Right kidney (tissue), 1 donor: ENCODE measurements at regions not wholly inside any gene's neighbourhood (a gene's known extent, or its start where the extent isn't known, plus 50 kb on each side); places are given as distances from the start of the nearest gene placed in this dataset.
"Not testable (repeated sequence)": the region's sequence is repeated elsewhere in the genome, so short reads cannot be mapped to it uniquely, and the experiment has no call there.

Source experiments
- DNase-seq: peaks from one replicate; pipeline ENCODE4 v3.0.0-alpha.2; 2016

DNA sequence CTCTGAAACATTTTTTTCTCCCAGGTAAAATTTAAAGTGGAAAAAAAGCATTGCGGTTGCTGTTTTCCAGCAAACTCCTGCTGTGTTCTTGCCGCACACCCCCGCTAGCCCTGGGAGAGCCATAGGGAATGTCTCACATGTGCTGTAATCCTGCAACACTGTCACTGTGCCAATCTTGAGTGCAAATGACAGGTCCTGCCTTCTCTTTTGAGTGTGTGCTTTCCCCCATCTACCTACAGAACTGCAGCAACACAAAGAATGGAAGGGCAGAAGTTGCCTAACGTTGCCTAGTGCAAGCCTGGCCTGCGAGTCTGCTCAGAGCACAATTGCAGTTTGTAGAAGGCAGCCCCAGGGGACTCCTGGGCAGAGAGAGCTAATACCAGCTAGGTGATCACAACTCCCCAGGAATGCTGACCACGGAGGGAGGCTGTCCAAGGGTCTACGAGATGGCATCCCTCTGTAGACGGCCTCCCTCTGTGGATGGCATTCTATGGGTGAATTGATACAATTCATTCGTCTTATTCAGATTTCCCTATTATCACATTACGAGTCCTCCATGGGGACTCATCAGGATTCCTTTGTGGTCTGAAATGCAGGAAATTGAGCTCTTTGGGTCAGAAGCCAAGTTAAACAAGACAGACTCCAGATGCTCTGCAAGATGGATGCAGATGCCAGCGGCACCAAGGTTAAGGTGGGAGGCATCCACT, 172.6 kb upstream of the S1PR3 start:
- no peak for DNase-seq

DNA sequence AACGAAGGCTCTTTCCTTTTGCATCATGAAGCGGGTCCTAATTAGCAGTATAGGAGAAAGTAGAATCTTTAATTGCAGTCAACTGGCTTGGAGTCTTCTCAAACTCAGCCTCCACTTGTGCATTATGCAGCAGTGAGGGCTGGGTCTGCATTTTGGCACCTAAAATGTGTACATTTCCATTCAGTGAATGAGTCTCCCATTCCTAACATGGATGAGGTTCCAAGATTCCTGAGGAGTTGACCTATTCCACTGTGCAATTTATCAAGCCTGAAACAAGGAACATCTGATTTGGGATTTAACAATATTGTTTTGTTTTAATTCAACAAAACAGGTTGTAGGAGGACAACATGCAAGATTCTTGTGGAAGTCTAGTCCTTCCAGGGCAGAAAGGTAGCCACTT, 171.8 kb upstream of the S1PR3 start:
- DNase-seq, result no peak

DNA sequence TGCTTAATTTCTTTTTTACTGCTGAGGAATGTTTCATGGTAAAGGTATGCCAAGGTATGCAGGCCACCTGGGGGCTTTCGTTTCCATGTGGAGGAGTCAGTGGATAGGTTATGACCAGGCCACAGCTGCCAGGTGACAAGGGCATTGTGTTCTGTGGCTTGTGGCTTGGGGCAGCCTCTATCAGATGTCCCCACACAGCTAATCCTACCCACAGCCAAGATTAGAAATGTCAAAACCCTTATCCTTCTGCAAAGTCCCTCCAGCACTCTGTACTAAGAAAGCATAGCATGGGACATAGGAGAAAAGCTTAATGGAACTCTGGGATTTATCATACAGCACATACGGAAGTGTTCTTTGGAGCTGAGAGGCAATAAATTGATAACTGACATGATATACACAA, 171.2 kb upstream of the S1PR3 start:
- no peak for DNase-seq

DNA sequence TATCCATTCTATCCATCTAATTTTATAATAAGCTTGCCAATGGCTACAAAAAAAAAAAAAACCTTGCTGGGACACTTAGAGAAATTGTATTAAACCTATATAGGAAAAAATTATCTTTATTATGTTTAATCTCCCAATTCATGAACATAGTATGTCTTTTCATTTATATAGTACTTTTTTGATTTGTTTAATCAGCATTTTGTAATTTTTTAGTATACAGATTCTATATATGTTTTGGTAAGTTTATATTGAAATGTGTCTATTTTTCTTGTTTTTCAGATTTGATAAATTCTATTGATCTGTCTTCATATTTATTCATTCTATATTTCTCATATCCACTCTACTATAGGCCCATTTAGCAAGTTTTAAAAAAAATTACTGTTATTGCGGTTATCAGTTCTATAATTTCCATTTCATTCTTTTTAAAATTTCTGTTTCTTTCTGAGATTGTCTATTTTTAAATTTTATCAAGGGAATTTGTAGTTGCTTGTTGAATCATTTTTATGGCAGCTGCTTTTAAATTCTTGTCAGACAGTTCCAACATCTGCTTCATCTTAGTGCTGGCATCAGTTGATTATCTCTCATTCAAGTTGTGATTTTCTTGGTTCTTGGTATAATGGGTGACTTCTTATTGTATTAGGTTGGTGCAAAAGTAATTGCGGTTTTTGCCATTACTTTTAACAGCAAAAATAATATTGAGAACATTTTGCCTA, 170.1 kb upstream of the S1PR3 start:
- DNase-seq, result no peak

DNA sequence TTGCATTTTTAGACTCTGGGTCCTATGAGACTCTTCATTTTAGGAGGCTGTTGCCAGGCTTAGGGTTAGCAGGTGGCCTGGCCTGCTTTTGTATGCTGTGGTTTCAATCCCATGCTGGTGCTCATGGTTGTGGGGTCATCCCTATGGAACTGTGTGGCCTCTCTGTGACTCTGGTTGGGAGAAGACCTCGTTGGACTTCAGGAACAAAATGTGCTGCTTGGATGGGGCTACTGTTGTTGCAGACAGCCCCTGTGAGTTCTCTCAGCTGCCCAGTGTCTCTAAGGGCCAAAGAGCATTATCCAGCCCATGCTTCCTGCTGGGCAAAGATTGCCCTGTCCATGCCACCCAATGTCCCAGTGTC, 169.5 kb upstream of the S1PR3 start:
- DNase-seq, result no peak

DNA sequence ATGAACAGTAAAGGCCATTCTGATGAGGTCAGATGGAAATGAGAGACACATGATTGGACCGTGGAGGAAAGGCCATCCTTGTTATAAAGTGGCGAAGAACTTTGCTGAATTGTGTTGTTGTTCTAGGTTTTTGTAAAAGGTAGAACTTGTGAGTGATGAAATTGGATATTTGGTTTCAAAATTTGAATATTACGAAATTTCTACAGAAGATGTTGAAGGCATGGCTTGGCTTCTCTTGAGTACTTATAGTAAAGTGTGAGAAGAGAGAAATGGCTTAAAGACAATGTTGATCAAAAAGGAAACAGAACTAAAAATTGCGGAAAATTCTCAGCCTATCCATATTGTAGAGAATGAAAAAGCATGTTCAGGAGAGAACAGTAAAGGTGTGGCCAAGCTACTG, 166.6 kb upstream of the S1PR3 start:
- DNase-seq, result no peak

DNA sequence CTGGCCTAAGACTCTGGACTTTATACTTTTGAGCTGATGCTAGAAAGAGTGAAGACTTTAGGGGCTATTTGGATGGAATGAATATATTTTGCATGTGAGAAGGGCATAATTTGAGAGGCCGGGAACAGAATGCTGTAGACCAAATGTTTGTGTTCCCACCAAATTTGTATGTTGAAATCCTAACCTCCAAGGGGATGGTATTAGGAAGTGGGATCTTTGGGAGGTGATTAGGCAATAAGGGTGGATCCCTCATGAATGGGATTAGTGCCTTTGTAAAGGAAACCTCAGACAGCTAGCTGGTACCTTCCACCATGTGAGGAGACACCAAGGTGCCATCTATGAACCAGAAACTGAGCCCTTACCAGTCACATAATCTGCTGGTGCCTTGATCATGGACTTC, 165.1 kb upstream of the S1PR3 start:
- DNase-seq, result no peak

DNA sequence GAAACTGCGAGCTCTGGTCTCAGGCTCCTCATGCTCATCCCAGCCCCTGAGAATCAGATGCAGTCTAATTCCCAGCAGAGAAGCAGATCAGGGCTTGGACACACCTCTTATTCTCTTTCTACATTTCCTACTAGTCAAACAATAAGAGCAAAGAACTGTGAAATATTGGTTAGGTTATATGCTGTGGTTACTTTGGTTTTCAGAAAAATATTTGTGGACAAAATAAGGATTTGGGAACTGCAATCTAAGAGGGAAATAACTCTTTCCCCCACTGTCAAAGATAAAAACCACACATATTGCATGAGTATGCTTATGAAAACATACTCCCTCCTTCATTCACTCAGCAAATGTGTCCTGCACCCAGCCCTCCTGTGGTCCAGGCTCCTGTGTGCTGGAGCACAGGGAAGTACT, 164.5 kb upstream of the S1PR3 start:
- no peak for DNase-seq

DNA sequence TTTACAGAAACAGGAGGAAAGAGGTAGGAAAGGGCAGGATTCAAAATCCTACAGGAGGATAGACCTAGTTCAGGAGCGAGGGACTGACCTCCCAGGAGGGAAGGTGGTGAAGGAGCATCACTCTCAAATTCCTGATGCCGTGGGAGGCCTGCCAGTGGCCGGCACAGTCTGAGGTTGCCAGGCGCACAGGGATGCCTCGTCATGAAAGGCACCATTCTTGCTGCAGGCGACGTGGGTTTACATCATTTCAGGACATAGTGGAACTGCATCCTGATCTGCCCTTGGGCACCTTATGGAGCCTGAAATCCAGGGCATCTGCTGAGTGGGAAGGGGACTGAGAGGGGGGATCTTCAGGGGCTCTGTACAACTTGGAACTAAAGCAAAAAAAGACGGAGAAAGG, 163.2 kb upstream of the S1PR3 start:
- DNase-seq, result no peak

DNA sequence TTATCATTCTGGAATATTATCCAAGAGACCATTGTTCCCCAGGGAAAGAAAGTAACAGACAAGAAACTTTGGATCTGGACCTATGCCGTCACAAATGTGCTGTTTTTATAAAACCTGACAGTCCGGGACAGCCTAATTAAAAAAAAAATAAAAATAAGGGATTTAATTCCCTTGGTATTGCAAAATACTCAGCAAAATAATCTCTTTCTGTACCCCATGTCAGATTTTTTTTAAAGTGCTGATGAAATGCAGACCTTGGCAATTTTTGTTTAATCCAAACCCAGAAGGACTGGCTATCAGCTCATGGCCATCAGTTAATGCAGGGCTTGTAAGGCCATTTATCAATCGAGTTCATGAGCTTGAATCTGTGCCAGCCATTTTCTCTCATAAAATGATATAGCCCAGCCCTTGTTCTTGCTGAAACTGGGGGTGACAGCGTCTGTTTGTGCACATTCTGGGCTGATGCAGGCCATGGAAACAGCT, 162.7 kb upstream of the S1PR3 start:
- no peak for DNase-seq

DNA sequence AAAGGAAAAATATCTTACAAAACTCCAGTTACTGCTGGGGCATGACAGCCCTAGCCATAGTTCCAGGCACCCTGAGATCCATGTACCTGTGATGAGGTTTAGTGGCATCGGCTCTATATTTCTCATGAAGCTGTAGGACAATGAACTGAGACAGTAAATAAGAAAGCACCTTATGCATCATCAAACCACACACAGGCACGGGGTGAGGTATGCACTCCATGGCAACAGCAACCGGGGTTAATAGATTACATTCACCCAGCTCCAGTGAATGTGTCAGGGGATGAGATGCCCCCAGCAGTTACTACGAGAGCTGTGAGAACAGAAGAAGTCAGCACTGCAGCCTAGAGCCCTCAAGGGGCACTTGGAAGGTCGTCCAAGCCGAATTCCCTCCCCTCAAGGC, 162.0 kb upstream of the S1PR3 start:
- DNase-seq, result no peak

DNA sequence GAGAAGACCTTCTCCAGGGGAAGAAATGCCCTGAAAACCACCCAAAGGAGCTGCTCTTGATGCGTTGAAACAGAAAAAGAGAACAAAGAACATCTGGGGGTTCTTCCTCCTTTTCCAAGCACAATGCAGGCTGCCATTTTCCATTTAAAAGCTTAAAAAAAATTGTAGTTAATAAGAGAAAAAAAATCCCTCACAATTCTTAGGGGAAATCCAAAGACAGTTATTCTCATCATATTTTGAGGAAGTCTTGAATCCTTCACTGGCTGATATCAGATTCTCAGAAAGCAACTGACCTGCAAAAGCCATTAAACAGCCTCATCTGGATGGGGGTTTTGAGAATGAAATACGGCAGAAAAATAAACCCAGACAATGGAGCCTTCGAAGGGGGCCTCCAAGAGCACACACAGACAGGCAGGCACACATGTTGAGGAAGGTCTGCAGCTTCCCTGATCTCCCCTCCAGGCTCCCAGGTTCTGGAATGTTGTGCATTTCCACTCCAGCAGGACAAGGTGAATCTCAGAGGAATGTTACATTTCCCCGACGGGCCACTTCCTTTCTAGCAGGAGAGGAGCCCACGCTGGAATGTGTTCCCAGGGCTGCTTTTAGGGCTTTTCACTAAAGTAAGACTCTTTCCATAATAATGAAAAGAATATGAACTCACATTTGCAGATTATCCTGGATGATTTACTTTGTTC, 159.4 kb upstream of the S1PR3 start:
- DNase-seq, result no peak

DNA sequence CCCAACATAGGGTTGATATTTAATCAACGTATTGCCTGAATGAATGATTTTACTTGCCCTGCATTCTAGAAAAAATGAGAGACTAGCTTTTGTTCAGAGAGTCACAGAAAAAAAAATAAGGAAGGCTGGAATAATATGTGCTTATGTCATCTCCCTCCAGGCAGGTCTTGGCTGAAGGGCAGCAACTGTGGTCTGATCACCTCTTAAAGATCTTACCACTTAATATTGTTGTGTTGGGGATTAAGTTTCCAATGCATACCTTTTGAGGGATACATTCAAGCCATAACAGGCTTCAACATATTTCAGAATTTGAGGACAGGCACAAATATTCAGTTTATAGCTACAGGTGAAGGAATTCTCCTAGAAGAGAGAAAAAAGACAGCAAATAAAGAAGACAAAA, 157.3 kb upstream of the S1PR3 start:
- DNase-seq, result no peak

DNA sequence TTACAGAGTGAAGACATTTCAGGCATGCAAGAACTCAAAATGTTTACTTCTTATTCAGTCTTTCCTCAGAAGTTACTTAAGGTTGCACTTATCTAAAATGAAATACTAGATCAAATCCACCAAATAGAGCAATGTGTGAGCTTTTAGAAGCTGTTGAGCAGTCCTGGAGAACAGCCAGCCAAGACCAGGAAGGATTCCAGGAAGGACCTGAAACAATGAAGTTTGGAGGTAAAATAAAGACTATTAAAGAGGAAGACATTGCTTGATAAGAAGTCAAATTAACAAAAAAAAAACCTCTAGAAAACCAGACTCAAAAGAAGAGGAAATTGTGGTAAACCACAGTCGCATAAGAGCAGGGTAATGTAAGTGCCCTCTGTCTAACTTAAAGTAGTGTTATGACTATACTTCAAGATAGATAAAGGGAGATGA, 156.2 kb upstream of the S1PR3 start:
- DNase-seq, result no peak

DNA sequence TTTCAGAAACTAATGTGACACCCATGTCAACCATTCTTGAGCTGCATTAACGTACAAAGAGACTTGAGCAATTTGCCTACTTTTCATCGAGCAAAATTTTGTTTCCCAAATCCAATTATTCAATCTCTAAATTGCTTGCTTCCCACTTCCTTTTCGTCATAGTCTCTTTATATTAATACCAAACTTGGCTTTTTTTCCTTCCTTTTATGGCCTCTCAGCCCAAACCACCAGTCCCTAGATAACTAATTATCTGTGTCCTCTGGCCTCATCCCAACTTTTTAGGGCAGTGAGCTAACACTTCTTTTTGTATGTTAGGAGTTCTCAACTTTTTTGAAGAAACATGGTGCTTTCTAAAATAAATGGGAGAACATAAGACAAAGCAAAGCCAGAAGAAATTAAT, 155.5 kb upstream of the S1PR3 start:
- no peak for DNase-seq

DNA sequence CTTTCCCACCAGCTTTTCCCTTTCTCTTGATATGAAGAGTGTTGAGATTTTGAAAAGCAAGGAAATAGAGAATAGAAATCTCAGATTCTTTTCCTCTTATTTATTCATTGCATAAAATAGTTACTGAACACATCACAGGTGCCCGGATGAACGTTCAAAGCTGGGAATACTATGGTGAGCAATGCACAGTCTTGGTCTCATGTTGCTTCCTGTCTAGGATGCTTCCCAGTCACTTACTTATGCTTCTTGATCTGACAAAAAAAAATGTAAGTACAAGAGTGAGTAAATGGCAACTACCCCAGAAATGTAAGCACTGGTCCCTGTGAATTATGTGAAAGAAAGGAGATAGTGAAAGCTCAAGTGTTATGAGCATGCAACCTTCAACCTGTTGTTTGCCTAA, 153.5 kb upstream of the S1PR3 start:
- DNase-seq, result no peak

DNA sequence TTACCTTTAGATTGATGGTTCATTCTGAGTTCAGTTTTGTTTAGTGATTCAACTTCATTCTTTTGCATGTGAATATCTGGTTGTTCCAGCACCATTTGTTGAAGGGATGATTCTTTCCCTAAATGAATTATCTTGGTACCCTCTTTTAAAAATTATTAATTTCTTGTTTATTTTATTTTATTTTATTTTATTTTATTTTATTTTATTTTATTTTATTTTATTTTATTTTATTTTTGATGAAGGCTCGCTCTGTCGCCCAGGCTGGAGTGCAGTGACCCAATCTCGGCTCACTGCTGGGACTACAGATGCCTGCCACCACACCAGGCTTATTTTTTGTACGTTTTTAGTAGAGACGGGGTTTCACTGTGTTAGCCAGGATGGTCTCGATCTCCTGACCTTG, 141.4 kb upstream of the S1PR3 start:
- not testable (repeated sequence) for DNase-seq

DNA sequence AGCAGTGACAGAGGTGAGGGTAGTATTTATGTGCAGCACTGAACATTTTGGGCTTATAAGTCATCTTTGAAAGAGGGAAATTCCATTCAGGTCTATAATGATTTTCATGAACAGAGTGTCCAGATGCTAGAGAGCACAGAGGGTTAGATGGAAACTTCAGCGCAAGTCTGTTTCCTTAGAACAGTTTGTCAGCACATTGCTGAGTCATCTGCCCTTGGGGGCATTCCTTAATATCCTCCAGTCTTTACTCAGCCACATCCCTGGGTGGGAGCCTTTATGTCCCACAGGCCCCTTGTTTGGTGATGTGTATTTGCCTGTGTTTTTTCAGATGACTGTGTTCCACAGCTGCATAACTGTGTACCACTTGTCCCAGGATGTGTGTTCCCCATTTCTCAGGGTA, 138.5 kb upstream of the S1PR3 start:
- DNase-seq, result no peak

DNA sequence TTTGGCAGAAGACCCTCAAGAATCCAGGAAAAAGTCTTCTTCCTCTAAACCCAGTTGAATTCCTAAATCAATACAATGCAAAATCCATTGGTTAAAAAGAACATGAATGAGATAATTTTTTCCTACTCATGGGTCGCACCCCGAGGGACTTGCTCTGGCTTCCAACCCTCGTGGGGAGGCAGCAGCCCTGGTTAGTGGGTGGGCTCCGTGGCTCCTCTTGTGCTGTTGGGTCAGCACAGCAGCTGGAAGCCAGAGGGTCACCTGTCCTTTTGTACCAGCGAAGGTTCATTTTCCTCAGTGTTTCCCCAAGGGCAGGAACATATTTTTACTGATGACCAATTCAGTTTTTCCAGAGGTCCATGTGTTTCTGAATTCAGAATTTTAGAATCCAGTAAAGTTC, 120.6 kb upstream of the S1PR3 start:
- DNase-seq, result no peak

DNA sequence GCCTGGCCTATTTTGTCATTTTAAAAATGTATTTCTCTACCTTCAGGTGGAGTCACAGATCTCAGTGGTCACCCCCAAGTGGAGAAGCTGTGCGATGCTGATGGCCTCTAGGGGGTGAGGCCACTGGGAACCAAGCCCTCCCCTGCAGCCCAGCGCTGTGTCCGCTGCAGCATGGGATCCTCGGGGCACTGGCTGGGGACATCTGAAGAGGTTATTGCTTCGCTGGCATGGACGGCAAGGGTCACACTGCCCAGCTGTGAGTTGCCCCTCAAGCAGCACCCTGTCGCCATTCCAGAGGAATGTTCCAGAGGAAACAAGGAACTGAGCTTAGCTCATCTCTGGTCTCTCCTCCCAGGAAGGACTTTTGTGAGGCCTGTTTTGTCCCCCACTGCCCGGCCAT, 119.6 kb upstream of the S1PR3 start:
- no peak for DNase-seq

DNA sequence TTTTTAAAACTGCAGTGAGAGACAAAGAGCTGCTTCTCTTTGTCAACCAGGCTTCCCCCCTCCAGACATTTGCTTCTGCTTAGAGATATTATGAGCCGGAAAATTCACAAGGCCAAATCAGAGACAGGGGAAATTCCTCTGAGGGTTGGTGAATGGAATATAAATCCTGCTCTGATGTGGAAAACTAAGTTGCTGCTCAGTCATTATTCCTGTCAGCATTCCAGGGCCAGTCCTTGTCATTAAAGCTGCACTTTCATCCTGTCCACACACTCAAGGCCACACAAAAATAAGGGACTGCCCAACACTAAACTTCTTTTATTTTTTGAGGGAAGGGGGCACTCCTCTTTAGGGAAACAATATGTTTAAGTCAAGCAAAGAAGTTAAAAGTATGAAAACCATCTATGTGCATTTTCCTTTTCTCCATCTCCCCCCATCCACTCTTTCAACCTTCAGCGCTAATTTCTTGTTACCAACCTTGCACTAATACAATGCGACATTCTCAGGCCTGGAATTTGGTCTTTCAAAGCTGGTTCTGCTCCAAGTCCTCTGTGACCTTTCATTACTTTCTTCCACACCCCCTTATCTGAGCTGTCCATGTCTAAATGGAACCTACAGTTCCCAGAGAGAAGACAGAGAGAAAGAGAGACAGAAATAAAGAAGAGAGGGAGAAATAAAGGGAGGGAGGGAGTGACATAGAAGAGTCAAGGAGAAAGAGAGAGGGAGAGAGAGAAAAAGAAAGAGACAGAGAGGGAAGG, 118.9 kb upstream of the S1PR3 start:
- DNase-seq, result no peak

DNA sequence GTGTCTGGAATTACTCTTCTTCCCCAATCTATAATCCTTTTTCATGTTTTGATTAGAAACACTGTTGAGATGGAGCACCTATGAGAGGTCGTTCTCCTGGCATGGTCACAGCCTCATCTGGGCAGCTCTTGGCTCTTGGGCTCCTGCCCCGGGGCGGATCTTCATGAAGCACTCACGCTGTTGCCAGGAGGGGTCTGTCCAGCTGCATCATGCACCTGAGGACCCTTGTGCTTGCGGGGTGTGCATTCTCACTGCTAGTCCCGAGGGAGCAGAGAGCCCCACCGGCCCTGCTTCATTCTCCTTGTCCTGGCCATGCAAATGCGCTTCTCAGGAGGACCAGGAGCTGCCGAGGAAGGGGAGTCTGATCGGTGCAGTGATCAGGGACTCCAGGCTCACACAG, 117.6 kb upstream of the S1PR3 start:
- DNase-seq, result no peak

DNA sequence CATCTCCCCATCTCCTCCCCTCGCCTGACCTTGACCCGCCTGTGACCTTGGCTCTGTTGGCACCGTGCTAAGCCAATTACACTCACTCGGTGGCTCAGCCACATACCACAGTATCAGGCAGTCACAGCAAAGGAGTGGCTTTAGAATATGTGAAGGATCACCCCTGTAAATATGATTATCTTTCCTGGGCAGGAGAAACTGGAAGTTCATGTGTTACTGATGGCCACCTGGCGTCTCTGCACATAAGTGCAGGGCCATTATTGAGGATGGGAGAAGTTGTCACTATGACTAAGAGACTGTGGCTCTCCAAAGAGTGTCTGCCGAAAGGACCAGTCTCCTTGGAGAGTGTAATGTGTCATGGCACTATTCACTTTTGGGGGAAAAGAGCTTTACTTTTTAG, 116.9 kb upstream of the S1PR3 start:
- no peak for DNase-seq
